Ovary (tissue), 3 donors: ENCODE measurements at regions not wholly inside any gene's neighbourhood (a gene's known extent, or its start where the extent isn't known, plus 50 kb on each side); places are given as distances from the start of the nearest gene placed in this dataset.

Source experiments
- EP300 ChIP-seq: sonication (generic); formaldehyde crosslinking; IDR thresholded peaks from one replicate; pipeline ENCODE4 v1.6.1; 2017; ENCODE audit warnings: antibody characterized with exemption
- POLR2A ChIP-seq: fragments of 450-650 bp; IDR thresholded peaks from one replicate; pipeline ENCODE4 v1.6.1; 2017; ENCODE audit warnings: antibody characterized with exemption, mild to moderate bottlenecking, moderate library complexity
- TF ChIP-seq, protein P1 (sequence below), 3 donors: fragments of 450-650 bp in 2 of 3; fragments of 200-600 bp in 1 of 3; IDR thresholded peaks; one replicate each; pipeline versions ENCODE4 v1.5.1 to v1.8.0; 2016 to 2022; ENCODE audit warnings: antibody characterized with exemption in 3 of 3, mild to moderate bottlenecking in 1 of 3
- donor health status: DM: no; HTN: no; CAD: no.

- TF ChIP-seq, protein P1, sequence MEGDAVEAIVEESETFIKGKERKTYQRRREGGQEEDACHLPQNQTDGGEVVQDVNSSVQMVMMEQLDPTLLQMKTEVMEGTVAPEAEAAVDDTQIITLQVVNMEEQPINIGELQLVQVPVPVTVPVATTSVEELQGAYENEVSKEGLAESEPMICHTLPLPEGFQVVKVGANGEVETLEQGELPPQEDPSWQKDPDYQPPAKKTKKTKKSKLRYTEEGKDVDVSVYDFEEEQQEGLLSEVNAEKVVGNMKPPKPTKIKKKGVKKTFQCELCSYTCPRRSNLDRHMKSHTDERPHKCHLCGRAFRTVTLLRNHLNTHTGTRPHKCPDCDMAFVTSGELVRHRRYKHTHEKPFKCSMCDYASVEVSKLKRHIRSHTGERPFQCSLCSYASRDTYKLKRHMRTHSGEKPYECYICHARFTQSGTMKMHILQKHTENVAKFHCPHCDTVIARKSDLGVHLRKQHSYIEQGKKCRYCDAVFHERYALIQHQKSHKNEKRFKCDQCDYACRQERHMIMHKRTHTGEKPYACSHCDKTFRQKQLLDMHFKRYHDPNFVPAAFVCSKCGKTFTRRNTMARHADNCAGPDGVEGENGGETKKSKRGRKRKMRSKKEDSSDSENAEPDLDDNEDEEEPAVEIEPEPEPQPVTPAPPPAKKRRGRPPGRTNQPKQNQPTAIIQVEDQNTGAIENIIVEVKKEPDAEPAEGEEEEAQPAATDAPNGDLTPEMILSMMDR (IDR thresholded peaks at IDR 0.05), result no peak
- no peak for TF ChIP-seq POLR2A
- no peak for TF ChIP-seq EP300
Observed at GRCh38 chr1:177648138-177648537, 321.7 kb downstream of the SEC16B start.
